Ectodermal cell (in vitro differentiated cells): ENCODE measurements at regions not wholly inside any gene's neighbourhood (a gene's known extent, or its start where the extent isn't known, plus 50 kb on each side); places are given as distances from the start of the nearest gene placed in this dataset.

Experiments used
- H3K27ac ChIP-seq: 2 replicates; pipeline ENCODE4 v1.7.0; 2013; ENCODE audit warnings: mild to moderate bottlenecking, low read depth, low read length; ENCODE audit not compliant: insufficient read depth, poor library complexity, severe bottlenecking
- H3K27me3 ChIP-seq: 2 replicates; pipeline ENCODE4 v1.7.0; 2013; ENCODE audit warnings: mild to moderate bottlenecking, low read length; ENCODE audit not compliant: insufficient read depth, control insufficient read depth, poor library complexity, severe bottlenecking
- H3K36me3 ChIP-seq: one replicate; pipeline ENCODE4 v1.7.0; 2013; ENCODE audit warnings: low read length; ENCODE audit not compliant: control insufficient read depth, insufficient read depth
- H3K4me1 ChIP-seq: one replicate; pipeline ENCODE4 v1.7.0; 2013; ENCODE audit warnings: low read length; ENCODE audit not compliant: control insufficient read depth, insufficient read depth
- H3K4me3 ChIP-seq: 2 replicates; pipeline ENCODE4 v1.7.0; 2013; ENCODE audit warnings: low read depth, low read length, control low read depth; ENCODE audit not compliant: insufficient read depth
- H3K9me3 ChIP-seq: 2 replicates; pipeline ENCODE4 v1.7.0; 2013; ENCODE audit warnings: mild to moderate bottlenecking, low read length, moderate library complexity; ENCODE audit not compliant: control insufficient read depth
- WGBS, 2 experiments: methylation state at CpG; one replicate each; pipeline ENCODE4 v1.1.7; 2013; ENCODE audit warnings: missing lambda C conversion rate in 2 of 2; 5-methylcytosine and 5-hydroxymethylcytosine counted together

GRCh38 chr4:187236209-187236890 is 512.7 kb upstream of the FAT1 start:
- H3K9me3 ChIP-seq, result no peaks in the 10 kb centered on the region
- 94 to 100% methylated on average over 3 to 4 of the region's 4 CpGs for WGBS, 2 experiments
- H3K27ac ChIP-seq, result no peak overlapping the region
- no peaks in the 10 kb centered on the region for H3K4me1 ChIP-seq
- no peaks in the 10 kb centered on the region for H3K27me3 ChIP-seq
- H3K36me3 ChIP-seq, result no peaks in the 10 kb centered on the region
- no peak overlapping the region for H3K4me3 ChIP-seq

- H3K4me1 ChIP-seq, result no peaks in the 10 kb centered on the region
- H3K27ac ChIP-seq, result no peak overlapping the region
- H3K36me3 ChIP-seq, result no peaks in the 10 kb centered on the region
- no peaks in the 10 kb centered on the region for H3K27me3 ChIP-seq
- peaks cover 2% of the 10 kb centered on the region for H3K9me3 ChIP-seq
- H3K4me3 ChIP-seq, result no peak overlapping the region
These were observed 515.0 kb upstream of the FAT1 start for GRCh38 chr4:187238646-187239045.

- no peaks in the 10 kb centered on the region for H3K27me3 ChIP-seq
- WGBS, 2 experiments, result 95 to 98% methylated on average over 4 of the region's 4 CpGs
- no peaks in the 10 kb centered on the region for H3K36me3 ChIP-seq
- no peaks in the 10 kb centered on the region for H3K9me3 ChIP-seq
- H3K4me1 ChIP-seq, result no peaks in the 10 kb centered on the region
- no peak overlapping the region for H3K4me3 ChIP-seq
- no peak overlapping the region for H3K27ac ChIP-seq
These were observed 528.2 kb upstream of the FAT1 start for GRCh38 chr4:187251896-187252295.

- 90% methylated on average over 6 of the region's 6 CpGs for WGBS, 2 experiments
- no peaks in the 10 kb centered on the region for H3K4me1 ChIP-seq
- no peaks in the 10 kb centered on the region for H3K36me3 ChIP-seq
- no peaks in the 10 kb centered on the region for H3K9me3 ChIP-seq
- H3K27ac ChIP-seq, result no peak overlapping the region
- no peak overlapping the region for H3K4me3 ChIP-seq
- H3K27me3 ChIP-seq, result no peaks in the 10 kb centered on the region
These were observed 533.2 kb upstream of the FAT1 start for GRCh38 chr4:187256897-187257296.

- Histone ChIP-seq H3K4me1 (no peaks in the 10 kb centered on the region), H3K4me3 (no peak overlapping the region), H3K27me3 (no peaks in the 10 kb centered on the region), H3K27ac (no peak overlapping the region), H3K36me3 (no peaks in the 10 kb centered on the region), H3K9me3 (no peaks in the 10 kb centered on the region)
- WGBS, 2 experiments, result 35 to 37% methylated on average over 5 to 7 of the region's 7 CpGs
These were observed 535.2 kb upstream of the FAT1 start for GRCh38 chr4:187258651-187259401.

- H3K4me3 ChIP-seq, result no peak overlapping the region
- no peaks in the 10 kb centered on the region for H3K36me3 ChIP-seq
- WGBS, 2 experiments, result 97 to 100% methylated on average over 1 of the region's 2 CpGs
- no peak overlapping the region for H3K27ac ChIP-seq
- H3K9me3 ChIP-seq, result no peaks in the 10 kb centered on the region
- no peaks in the 10 kb centered on the region for H3K4me1 ChIP-seq
- no peaks in the 10 kb centered on the region for H3K27me3 ChIP-seq
These were observed 545.3 kb upstream of the FAT1 start for GRCh38 chr4:187268940-187269339.

- Histone ChIP-seq H3K4me3 (no peak overlapping the region), H3K9me3 (no peaks in the 10 kb centered on the region), H3K4me1 (no peaks in the 10 kb centered on the region), H3K27me3 (no peaks in the 10 kb centered on the region), H3K36me3 (no peaks in the 10 kb centered on the region), H3K27ac (no peak overlapping the region)
- 50% methylated on average over 2 of the region's 3 CpGs; no CpG with 5 or more reads in 1 of the 2 experiments for WGBS, 2 experiments
These were observed 546.5 kb upstream of the FAT1 start for GRCh38 chr4:187270154-187270553.

GRCh38 chr4:187271848-187272247 is 548.2 kb upstream of the FAT1 start:
- 89 to 92% methylated on average over 2 of the region's 2 CpGs for WGBS, 2 experiments
- Histone ChIP-seq H3K27me3 (no peaks in the 10 kb centered on the region), H3K36me3 (no peaks in the 10 kb centered on the region)

GRCh38 chr4:187274153-187274552 is 550.5 kb upstream of the FAT1 start:
- Histone ChIP-seq H3K27me3 (no peaks in the 10 kb centered on the region), H3K36me3 (no peaks in the 10 kb centered on the region), H3K9me3 (no peaks in the 10 kb centered on the region), H3K27ac (no peak overlapping the region), H3K4me1 (no peaks in the 10 kb centered on the region), H3K4me3 (no peak overlapping the region)
- WGBS, 2 experiments, result 93 to 96% methylated on average over 1 to 2 of the region's 2 CpGs

More at GRCh38 chr4:187271848-187272247, 548.2 kb upstream of the FAT1 start:
- no peaks in the 10 kb centered on the region for H3K9me3 ChIP-seq
- H3K4me3 ChIP-seq, result no peak overlapping the region
- no peaks in the 10 kb centered on the region for H3K4me1 ChIP-seq
- no peak overlapping the region for H3K27ac ChIP-seq

GRCh38 chr4:187276736-187277408 is 553.2 kb upstream of the FAT1 start:
- WGBS, 2 experiments, result 85 to 93% methylated on average over 6 to 7 of the region's 7 CpGs

More at GRCh38 chr4:187276736-187277408, 553.2 kb upstream of the FAT1 start:
- Histone ChIP-seq H3K27me3 (no peaks in the 10 kb centered on the region), H3K27ac (no peak overlapping the region), H3K4me1 (no peaks in the 10 kb centered on the region), H3K36me3 (no peaks in the 10 kb centered on the region), H3K9me3 (no peaks in the 10 kb centered on the region), H3K4me3 (no peak overlapping the region)
